PC-9 (cell line): ENCODE measurements at regions not wholly inside any gene's neighbourhood (a gene's known extent, or its start where the extent isn't known, plus 50 kb on each side); places are given as distances from the start of the nearest gene placed in this dataset.

Experiments
- BruUV-seq: library from RNA; stranded (reverse); fragments of 400-500 nt; replicated peaks from 2 replicates; lab custom pipeline; 2021; lab: Mats Ljungman, UMichigan
- CTCF ChIA-PET: fragments of 300-600 bp; sonication (Branson Sonifier 250); formaldehyde crosslinking; loops from one replicate; lab custom pipeline; 2022; ENCODE audit warnings: antibody characterized with exemption; lab: Charles Lee
- POLR2A ChIA-PET: fragments of 300-600 bp; sonication (Branson Sonifier 250); formaldehyde crosslinking; loops from one replicate; lab custom pipeline; 2022; ENCODE audit warnings: antibody characterized with exemption; ENCODE audit not compliant: unreplicated experiment; lab: Charles Lee
- DNase-seq, 2 experiments: peaks; one replicate each; pipeline versions ENCODE4 v3.0.0 to v3.0.0-alpha.2; 2015 to 2022; ENCODE audit warnings: mixed read lengths in 1 of 2
- H2AFZ ChIP-seq: fragments of 200-600 bp; sonication (generic); 2 replicates; pipeline ENCODE4 v1.8.1; 2017; ENCODE audit warnings: antibody characterized with exemption
- H3F3A ChIP-seq: fragments of 200-600 bp; sonication (generic); 2 replicates; pipeline ENCODE4 v1.8.1; 2017; ENCODE audit warnings: antibody characterized with exemption, mild to moderate bottlenecking, low read depth; ENCODE audit not compliant: insufficient read depth
- H3K27ac ChIP-seq: fragments of 200-600 bp; sonication (generic); 2 replicates; pipeline ENCODE4 v1.6.1; 2016; ENCODE audit warnings: mixed run types
- H3K27me3 ChIP-seq: fragments of 200-600 bp; sonication (generic); 2 replicates; pipeline ENCODE4 v1.6.1; 2016; ENCODE audit warnings: low read depth, mixed run types; ENCODE audit not compliant: insufficient read depth
- H3K36me3 ChIP-seq: fragments of 200-600 bp; sonication (generic); 2 replicates; pipeline ENCODE4 v1.6.1; 2016; ENCODE audit warnings: low read depth, mixed run types
- H3K4me1 ChIP-seq: fragments of 200-600 bp; sonication (generic); replicated peaks from 2 replicates; pipeline ENCODE4 v1.6.1; 2016; ENCODE audit warnings: mixed run types; ENCODE audit not compliant: insufficient read depth
- H3K4me2 ChIP-seq: fragments of 200-600 bp; sonication (generic); 2 replicates; pipeline ENCODE4 v1.6.1; 2017; ENCODE audit warnings: mixed run types
- H3K4me3 ChIP-seq: fragments of 200-600 bp; sonication (generic); 2 replicates; pipeline ENCODE4 v1.6.1; 2016; ENCODE audit warnings: mixed run types
- H3K79me2 ChIP-seq: fragments of 200-600 bp; sonication (generic); 2 replicates; pipeline ENCODE4 v1.6.1; 2017; ENCODE audit warnings: low read depth, mixed run types
- H3K9me2 ChIP-seq: fragments of 200-600 bp; sonication (generic); 2 replicates; pipeline ENCODE4 v1.8.1; 2017; ENCODE audit warnings: mild to moderate bottlenecking; ENCODE audit not compliant: insufficient read depth
- H3K9me3 ChIP-seq: fragments of 200-600 bp; sonication (generic); 2 replicates; pipeline ENCODE4 v1.8.1; 2016; ENCODE audit warnings: low read depth; ENCODE audit not compliant: insufficient read depth
- H4K20me1 ChIP-seq: fragments of 200-600 bp; sonication (generic); 2 replicates; pipeline ENCODE4 v1.8.1; 2017; ENCODE audit not compliant: insufficient read depth
- EZH2 ChIP-seq: fragments of 200-600 bp; sonication (generic); IDR thresholded peaks from 2 replicates; pipeline ENCODE4 v1.8.0; 2017; ENCODE audit warnings: antibody characterized with exemption, low read depth
- intact Hi-C: fragments of 100-400 bp; cut with micrococcal nuclease; formaldehyde crosslinking; loops from one replicate; pipeline ENCODE4 v1.10.0; 2022; ENCODE audit not compliant: unreplicated experiment
- TF ChIP-seq, protein P1 (sequence below): fragments of 200-600 bp; sonication (generic); conservative IDR thresholded peaks from 2 replicates; pipeline ENCODE4 v1.6.1; 2017; ENCODE audit warnings: mixed run types, antibody characterized with exemption, mild to moderate bottlenecking, moderate library complexity

GRCh38 chr20:6501061-6501460 is 266.4 kb upstream of the BMP2 start:
- Histone ChIP-seq H4K20me1 (no peaks in the 10 kb centered on the region), H3K27ac (no peak overlapping the region), H3K9me3 (no peaks in the 10 kb centered on the region; the same call in 1 of the 2 replicates), H3K4me1 (no peaks in the 10 kb centered on the region), H3K4me3 (no peak overlapping the region), H3K27me3 (no peaks in the 10 kb centered on the region), H2AFZ (no peak overlapping the region), H3K4me2 (no peak overlapping the region), H3K79me2 (no peaks in the 10 kb centered on the region), H3F3A (no peaks in the 10 kb centered on the region), H3K9me2 (no peaks in the 10 kb centered on the region), H3K36me3 (no peaks in the 10 kb centered on the region)
- no peak for DNase-seq
- POLR2A ChIA-PET: no interaction called here
- BruUV-seq: no TSS peak
- intact Hi-C loops: no loop called here
- TF ChIP-seq, protein P1, sequence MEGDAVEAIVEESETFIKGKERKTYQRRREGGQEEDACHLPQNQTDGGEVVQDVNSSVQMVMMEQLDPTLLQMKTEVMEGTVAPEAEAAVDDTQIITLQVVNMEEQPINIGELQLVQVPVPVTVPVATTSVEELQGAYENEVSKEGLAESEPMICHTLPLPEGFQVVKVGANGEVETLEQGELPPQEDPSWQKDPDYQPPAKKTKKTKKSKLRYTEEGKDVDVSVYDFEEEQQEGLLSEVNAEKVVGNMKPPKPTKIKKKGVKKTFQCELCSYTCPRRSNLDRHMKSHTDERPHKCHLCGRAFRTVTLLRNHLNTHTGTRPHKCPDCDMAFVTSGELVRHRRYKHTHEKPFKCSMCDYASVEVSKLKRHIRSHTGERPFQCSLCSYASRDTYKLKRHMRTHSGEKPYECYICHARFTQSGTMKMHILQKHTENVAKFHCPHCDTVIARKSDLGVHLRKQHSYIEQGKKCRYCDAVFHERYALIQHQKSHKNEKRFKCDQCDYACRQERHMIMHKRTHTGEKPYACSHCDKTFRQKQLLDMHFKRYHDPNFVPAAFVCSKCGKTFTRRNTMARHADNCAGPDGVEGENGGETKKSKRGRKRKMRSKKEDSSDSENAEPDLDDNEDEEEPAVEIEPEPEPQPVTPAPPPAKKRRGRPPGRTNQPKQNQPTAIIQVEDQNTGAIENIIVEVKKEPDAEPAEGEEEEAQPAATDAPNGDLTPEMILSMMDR: no peak
- no peak for TF ChIP-seq EZH2
- CTCF ChIA-PET: no interaction called here

GRCh38 chr20:6499566-6499965 is 267.9 kb upstream of the BMP2 start:
- intact Hi-C loops: no loop called here
- DNase-seq: no peak
- H3K79me2 ChIP-seq: no peaks in the 10 kb centered on the region
- no peak overlapping the region for H3K4me2 ChIP-seq
- H3F3A ChIP-seq: no peaks in the 10 kb centered on the region
- H3K9me2 ChIP-seq: no peaks in the 10 kb centered on the region
- POLR2A ChIA-PET: no interaction called here
- TF ChIP-seq, protein P1: no peak
- TF ChIP-seq EZH2: no peak
- no peaks in the 10 kb centered on the region for H3K36me3 ChIP-seq
- no peaks in the 10 kb centered on the region; the same call in 1 of the 2 replicates for H3K9me3 ChIP-seq
- no peak overlapping the region for H3K27ac ChIP-seq
- H3K27me3 ChIP-seq: no peaks in the 10 kb centered on the region
- H4K20me1 ChIP-seq: no peaks in the 10 kb centered on the region
- no peaks in the 10 kb centered on the region for H3K4me1 ChIP-seq
- CTCF ChIA-PET: no interaction called here
- no peak overlapping the region for H3K4me3 ChIP-seq
- BruUV-seq: no TSS peak
- no peak overlapping the region for H2AFZ ChIP-seq

- Histone ChIP-seq H3K4me1 (no peaks in the 10 kb centered on the region), H3K4me2 (no peak overlapping the region), H3K9me3 (no peaks in the 10 kb centered on the region), H3K27ac (no peak overlapping the region), H2AFZ (no peak overlapping the region), H3K4me3 (no peak overlapping the region), H3K36me3 (no peaks in the 10 kb centered on the region), H3K79me2 (no peaks in the 10 kb centered on the region), H4K20me1 (no peaks in the 10 kb centered on the region), H3F3A (no peaks in the 10 kb centered on the region), H3K27me3 (no peaks in the 10 kb centered on the region), H3K9me2 (no peaks in the 10 kb centered on the region)
- POLR2A ChIA-PET: no interaction called here
- CTCF ChIA-PET: no interaction called here
- TF ChIP-seq EZH2: no peak
- TF ChIP-seq, protein P1: no peak
- no TSS peak for BruUV-seq
- no peak for DNase-seq
- intact Hi-C loops: no loop called here
Measured at GRCh38 chr20:6496874-6497273, 270.6 kb upstream of the BMP2 start.
